NCI-H146 treated with DMSO at 0.1 percent for 48 hours (cell line): ENCODE measurements at regions not wholly inside any gene's neighbourhood (a gene's known extent, or its start where the extent isn't known, plus 50 kb on each side); places are given as distances from the start of the nearest gene placed in this dataset.

Experiments used
- DNase-seq: peaks from one replicate; lab custom pipeline; 2025; ENCODE audit not compliant: unreplicated experiment; lab: John Stamatoyannopoulos, UW

DNA sequence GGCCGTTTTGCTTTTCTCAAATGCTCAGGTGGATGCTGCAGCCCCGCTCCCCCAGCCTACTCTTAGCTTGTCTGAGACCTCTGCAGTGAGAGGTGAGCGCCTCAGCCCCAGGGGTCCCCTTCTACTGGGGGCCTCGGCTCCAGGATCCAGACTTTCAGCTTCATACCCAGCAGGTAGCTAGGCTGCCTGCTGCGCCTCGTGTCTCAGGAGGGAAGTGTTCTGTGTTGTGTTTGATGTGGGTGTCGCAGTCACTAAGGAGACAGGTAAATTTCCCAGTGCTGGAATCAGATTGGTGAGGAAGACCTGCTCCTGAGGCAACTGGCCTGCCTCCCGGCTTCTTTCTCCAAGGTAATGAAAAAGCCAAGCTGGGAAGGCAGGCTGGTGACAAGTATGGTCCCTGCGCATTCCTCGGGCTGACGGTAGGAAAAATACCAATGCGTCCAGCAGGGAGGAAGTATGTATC lies 604.0 kb upstream of the SALL1 start:
- DNase-seq = no peak

GRCh38 chr16:51753467-51754127 lies 602.5 kb upstream of the SALL1 start:
- DNase-seq = no peak

DNA sequence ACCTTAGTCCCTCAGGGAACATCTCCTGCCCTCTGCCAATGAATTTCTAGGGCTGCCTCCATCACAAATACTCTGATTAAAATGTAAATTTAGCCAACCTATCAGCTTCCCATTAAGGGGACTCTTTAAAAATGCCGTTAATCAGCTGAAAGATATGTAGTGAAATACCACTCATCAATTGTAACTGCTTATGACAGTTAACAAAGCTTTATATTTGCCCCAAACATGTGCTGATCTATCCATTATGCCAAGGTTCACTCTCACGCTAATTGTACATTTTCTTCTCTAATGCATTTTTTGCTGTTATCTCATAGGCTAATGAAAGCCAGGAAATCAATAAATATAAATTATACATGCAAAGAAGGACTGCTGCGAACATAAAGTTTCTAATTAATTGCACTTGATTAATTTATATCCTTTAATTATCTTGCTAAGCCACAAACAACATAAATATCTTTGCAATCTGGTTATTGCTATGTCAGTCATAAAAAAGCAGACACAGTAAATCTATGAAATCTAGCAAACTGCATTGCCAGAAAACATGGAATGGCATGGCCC lies 601.4 kb upstream of the SALL1 start:
- no peak for DNase-seq

DNA sequence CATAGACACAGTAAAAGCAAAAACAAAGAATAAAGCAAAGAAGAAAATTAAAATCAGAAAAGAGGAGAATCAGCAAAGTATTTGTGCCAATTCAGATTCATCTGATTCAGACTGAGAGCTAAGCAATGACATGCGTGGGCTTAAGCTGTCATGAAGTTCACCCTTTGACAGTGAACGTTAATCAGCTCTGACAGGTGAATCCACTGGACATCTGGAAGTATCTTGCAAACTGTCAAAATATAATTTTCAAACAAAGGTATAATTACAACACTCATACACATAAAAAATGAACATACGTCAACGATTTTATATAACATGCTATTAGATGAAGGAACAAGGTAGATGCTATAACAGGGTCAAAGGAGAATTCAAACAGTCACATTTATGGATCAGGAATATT lies 596.3 kb upstream of the SALL1 start:
- DNase-seq = no peak

DNA sequence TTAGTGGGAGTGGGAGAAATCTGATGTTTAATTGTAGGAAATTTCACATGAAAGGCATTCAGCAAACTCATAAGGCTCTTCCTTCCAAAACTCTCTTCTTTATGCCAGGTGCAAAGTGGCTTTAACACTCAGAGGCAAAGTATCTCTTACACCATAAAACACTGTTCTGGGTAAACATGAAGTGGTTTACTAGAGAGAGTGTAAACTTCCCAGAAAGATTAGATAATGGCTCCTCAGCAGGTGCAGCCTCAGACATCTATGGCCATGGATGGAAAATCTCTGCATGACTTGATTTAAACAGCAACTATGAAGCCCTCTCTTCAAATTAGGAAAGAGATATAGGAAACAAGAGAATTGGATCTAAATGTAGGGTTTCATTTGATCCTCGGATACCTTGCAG lies 583.1 kb upstream of the SALL1 start:
- no peak for DNase-seq

- DNase-seq = no peak
These were observed 582.1 kb upstream of the SALL1 start for GRCh38 chr16:51733181-51733580.

DNA sequence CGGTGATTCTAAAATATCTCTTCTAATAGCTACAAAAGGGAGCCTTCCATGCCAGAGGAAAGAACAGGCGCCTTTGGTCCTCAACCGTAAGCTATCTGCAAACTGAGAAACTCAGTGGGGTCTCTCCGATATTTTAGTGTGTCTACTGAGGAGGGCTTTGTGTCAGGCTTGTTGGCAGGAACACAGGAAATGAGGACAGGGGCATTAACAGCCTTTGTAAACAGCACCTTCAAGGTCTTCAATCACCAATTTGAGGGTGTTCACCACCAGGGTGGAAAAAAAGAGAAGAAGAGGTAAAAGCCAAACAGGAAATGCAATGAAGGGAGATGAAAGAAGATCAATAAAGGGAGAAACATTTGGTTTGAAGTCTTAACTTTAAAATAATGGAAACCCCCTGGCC lies 580.1 kb upstream of the SALL1 start:
- DNase-seq = no peak

DNA sequence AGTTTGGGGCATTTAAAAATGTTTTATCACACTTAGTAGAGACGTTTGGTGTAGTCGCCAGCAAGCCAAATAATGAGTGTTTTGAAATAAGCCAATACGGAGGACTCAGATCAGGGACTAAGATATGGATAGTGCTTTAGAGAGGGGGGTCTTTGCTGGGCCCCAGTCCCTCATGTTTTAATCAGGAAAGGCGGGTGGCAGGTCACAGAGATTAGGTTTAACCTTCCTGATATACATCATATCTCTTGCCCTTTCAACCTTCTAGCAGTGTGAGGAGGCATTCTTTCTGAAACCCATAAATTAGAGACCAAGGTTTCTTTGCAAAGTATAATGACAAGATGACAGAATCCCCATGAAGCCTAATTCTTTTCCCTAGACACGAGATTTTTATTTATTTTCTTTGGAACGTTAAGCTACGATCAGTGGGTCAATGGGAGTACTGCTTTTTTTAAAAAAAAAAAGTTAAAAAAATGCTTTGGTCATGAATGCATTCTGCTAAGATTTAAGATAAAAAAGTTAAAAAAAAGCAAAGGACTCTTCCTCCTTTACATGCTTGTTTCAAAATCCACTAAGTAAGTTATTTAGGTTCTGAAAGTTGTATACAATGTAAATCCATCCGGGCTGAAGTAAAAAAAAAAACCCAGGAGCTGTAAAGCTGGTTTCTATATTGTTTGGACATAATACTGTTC lies 572.1 kb upstream of the SALL1 start:
- no peak for DNase-seq

DNA sequence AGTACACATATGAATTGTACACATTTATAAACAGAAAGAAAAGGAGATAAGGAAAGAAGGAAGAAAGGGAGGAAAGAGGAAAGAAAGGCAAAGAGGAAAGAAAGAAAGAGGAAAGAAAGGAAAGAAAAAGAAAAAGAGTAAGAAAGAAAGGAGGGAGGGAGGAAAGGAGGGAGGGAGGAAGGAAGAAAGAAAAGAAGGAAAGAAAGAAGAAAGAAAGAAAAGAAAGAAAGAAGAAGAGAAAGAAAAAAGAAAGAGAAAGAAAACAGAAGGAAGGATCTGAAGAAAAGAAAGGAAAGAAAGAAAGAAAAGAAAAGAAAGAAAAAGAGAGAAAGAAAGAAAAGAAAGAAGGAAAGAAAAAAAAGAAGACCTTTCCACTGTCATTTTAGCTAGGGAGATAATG lies 571.4 kb upstream of the SALL1 start:
- no peak for DNase-seq

DNA sequence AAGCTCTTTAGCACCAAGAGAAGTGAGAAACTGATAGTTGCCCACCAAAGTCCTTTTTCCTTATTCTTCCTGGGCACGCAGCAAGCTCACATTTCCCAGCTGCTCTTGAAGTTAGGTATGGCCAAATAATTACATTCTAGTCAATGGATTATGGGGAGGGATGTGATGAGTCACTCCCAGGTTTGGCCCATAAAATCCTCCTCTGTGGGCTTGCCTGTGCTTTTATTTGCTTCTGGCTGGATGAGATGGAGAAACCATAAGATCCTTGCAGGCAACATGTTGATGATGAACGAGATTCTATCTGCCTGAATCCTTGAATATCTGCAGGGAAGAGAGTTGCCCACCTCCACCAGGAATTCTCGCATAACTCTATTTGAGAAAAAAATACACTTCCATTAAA lies 568.3 kb upstream of the SALL1 start:
- DNase-seq = no peak

- no peak for DNase-seq
These were observed 565.1 kb upstream of the SALL1 start for GRCh38 chr16:51716195-51716594.

GRCh38 chr16:51713502-51713901 lies 562.4 kb upstream of the SALL1 start:
- DNase-seq = no peak

DNA sequence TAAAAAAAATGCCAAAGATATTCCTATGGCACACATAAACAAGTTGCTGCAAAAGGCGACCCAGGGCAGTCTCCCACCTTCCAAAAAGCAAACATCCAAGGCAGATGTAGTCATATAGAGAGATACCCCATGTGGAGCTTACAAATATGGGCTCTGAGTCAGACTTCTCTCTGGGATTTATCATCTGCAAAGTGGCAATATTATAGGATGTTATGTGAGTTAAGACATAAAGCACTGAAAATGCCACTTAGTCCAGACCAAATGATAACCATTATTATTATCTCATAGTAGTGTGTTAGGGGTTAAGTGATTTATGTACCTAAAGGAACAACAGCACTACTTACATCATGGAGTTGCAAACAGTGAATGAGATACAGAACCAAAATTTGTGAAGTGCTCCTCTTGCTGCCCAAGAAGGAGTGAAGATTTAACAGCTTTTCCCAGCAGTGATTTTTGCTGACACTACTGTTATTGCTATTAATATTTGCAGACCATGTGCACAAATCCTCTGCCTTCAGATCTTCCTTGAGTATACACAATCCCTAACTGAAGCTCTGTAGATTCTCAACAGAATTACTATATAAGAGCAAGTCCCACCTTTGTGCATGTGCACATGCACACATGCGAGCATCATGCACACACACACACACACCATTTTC lies 560.0 kb upstream of the SALL1 start:
- DNase-seq = no peak

- no peak for DNase-seq
These were observed 559.1 kb upstream of the SALL1 start for GRCh38 chr16:51710186-51710585.

GRCh38 chr16:51708861-51709260 lies 557.8 kb upstream of the SALL1 start:
- no peak for DNase-seq

- DNase-seq = no peak
These were observed 556.6 kb upstream of the SALL1 start for GRCh38 chr16:51707666-51708065.

GRCh38 chr16:51705142-51705541 lies 554.1 kb upstream of the SALL1 start:
- DNase-seq = no peak

GRCh38 chr16:51701025-51701424 lies 550.0 kb upstream of the SALL1 start:
- DNase-seq = no peak

- no peak for DNase-seq
These were observed 548.8 kb upstream of the SALL1 start for GRCh38 chr16:51699686-51700396.

DNA sequence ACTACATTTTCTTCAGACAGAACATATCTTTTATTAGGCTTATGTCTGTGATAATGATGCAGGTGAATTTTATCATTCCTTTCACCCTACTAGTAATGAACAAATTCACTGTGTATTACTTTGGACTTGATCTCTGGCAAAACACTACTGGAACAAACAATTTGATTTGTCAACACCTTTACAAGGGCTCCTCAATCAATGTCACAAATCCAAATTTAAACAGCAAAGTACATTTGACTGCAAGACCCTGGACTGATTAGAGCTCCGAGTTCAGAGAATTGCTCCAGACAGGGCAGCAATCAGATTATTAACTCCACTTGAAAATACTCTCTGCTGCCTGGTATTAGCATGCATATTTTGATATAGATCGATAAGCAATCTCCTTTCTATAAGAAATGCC lies 547.6 kb upstream of the SALL1 start:
- no peak for DNase-seq

DNA sequence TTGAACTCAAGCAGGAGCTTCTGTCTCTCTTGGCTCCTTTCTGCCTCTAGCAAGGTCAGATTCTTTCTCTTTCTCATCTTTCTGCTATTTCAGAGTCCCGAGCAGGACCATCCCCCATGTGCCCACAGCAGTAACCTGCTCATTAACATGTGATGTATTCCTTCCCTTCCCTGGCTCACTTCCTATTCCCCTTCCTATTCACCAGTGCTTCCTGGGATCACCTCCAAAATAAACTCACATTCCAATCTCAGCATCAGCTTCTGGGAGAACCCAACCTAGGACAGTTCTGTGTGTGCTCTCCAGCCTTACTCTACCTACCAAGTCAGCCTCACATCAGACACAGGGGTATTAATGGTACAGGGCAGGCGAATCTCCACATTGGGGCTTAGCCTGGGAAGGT lies 546.4 kb upstream of the SALL1 start:
- no peak for DNase-seq
